Activated CD8-positive, alpha-beta T cell treated with anti-CD3 and anti-CD28 coated beads for 36 hours (primary cell): ENCODE measurements at regions not wholly inside any gene's neighbourhood (a gene's known extent, or its start where the extent isn't known, plus 50 kb on each side); places are given as distances from the start of the nearest gene placed in this dataset.

ENCODE experiments used
- ATAC-seq: fragments of 200-7000 bp; cut with Tn5 transposase; one replicate; pipeline ENCODE4 v1.10.0; 2021; ENCODE audit warnings: mild to moderate bottlenecking, moderate library complexity
- CTCF ChIA-PET: fragments of 350-600 bp; sonication (Branson Sonifier 250); formaldehyde crosslinking; loops from one replicate; lab custom pipeline; 2021; ENCODE audit warnings: antibody characterized with exemption; lab: Charles Lee
- POLR2A ChIA-PET: fragments of 350-600 bp; sonication (Branson Sonifier 250); formaldehyde crosslinking; loops from one replicate; lab custom pipeline; 2021; ENCODE audit warnings: antibody characterized with exemption; lab: Charles Lee
- DNase-seq: peaks from one replicate; pipeline ENCODE4 v3.0.0-alpha.2; 2020
- H3K27ac Mint-ChIP-seq: one replicate; pipeline ENCODE4 v1.8.0; 2021; ENCODE audit warnings: mild to moderate bottlenecking, mixed read lengths
- H3K27me3 Mint-ChIP-seq: one replicate; pipeline ENCODE4 v1.8.0; 2021; ENCODE audit warnings: mixed read lengths
- H3K36me3 Mint-ChIP-seq: one replicate; pipeline ENCODE4 v1.8.0; 2021; ENCODE audit warnings: low read depth, mixed read lengths
- H3K4me1 Mint-ChIP-seq: one replicate; pipeline ENCODE4 v1.8.0; 2021; ENCODE audit warnings: low read depth, mixed read lengths
- H3K4me3 Mint-ChIP-seq: one replicate; pipeline ENCODE4 v1.8.0; 2021; ENCODE audit warnings: mild to moderate bottlenecking, moderate library complexity, mixed read lengths
- H3K9me3 Mint-ChIP-seq: one replicate; pipeline ENCODE4 v1.8.0; 2021; ENCODE audit warnings: mixed read lengths
- intact Hi-C: fragments of 100-400 bp; cut with micrococcal nuclease; formaldehyde crosslinking; loops from one replicate; pipeline ENCODE4 v1.10.0; 2022
- TF ChIP-seq, protein P1 (sequence below): fragments of 200-600 bp; IDR thresholded peaks from one replicate; pipeline ENCODE4 v1.8.0; 2022; ENCODE audit warnings: antibody characterized with exemption, mild to moderate bottlenecking

DNA sequence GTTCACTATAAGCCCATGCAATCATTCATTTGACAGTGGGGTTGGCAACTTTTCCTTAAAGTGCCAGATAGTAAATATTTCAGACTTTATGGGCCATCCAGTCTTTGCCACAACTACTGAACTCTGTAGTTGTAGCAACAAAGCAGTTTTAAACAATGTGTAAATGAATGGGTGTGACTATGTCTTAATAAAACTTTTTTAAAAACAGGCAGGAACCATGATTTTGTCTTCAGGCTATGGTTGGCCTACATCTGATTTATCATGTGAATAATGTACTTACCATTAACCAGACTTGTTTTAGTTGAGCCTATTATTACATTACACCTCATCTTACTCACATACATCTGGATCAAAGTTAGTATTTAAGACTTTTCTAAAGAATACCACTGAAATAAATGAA is 361.6 kb downstream of the GABRG2 start:
- Mint-ChIP-seq H3K4me1 (no peaks in the 10 kb centered on the region), H3K4me3 (no peak overlapping the region), H3K27ac (no peak overlapping the region), H3K27me3 (no peaks in the 10 kb centered on the region), H3K9me3 (peaks cover 5% of the 10 kb centered on the region), H3K36me3 (no peaks in the 10 kb centered on the region)
- TF ChIP-seq, protein P1, sequence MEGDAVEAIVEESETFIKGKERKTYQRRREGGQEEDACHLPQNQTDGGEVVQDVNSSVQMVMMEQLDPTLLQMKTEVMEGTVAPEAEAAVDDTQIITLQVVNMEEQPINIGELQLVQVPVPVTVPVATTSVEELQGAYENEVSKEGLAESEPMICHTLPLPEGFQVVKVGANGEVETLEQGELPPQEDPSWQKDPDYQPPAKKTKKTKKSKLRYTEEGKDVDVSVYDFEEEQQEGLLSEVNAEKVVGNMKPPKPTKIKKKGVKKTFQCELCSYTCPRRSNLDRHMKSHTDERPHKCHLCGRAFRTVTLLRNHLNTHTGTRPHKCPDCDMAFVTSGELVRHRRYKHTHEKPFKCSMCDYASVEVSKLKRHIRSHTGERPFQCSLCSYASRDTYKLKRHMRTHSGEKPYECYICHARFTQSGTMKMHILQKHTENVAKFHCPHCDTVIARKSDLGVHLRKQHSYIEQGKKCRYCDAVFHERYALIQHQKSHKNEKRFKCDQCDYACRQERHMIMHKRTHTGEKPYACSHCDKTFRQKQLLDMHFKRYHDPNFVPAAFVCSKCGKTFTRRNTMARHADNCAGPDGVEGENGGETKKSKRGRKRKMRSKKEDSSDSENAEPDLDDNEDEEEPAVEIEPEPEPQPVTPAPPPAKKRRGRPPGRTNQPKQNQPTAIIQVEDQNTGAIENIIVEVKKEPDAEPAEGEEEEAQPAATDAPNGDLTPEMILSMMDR: no peak
- intact Hi-C loops: no loop called here
- ChIA-PET CTCF (no interaction called here), POLR2A (no interaction called here)
- ATAC-seq (no peak), DNase-seq (no peak)

DNA sequence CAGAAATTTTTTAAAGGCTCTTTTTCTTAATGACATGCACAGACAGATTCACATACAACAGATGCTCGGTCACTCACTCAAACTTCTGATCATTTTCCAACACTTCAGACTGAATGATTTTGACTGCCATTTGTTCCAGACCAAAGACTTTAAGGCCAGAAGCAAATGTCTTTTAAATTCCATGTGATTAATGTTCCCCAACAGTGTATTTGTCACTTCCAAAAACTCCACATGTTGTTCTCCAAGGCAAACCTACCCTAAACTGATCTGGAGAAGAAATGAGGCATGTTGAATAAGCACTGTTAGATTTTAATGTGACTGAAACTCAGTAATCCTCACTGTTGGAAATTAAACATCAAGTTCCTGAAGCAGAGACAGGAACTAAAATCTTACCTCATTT is 366.7 kb downstream of the GABRG2 start:
- ATAC-seq (no peak), DNase-seq (no peak)
- H3K4me3 Mint-ChIP-seq: no peak overlapping the region
- intact Hi-C loops: no loop called here
- POLR2A ChIA-PET: no interaction called here
- CTCF ChIA-PET: no interaction called here
- H3K27ac Mint-ChIP-seq: no peak overlapping the region
- H3K36me3 Mint-ChIP-seq: no peaks in the 10 kb centered on the region
- TF ChIP-seq, protein P1: no peak
- no peaks in the 10 kb centered on the region for H3K27me3 Mint-ChIP-seq
- H3K4me1 Mint-ChIP-seq: no peaks in the 10 kb centered on the region
- H3K9me3 Mint-ChIP-seq: peaks cover 1% of the 10 kb centered on the region

DNA sequence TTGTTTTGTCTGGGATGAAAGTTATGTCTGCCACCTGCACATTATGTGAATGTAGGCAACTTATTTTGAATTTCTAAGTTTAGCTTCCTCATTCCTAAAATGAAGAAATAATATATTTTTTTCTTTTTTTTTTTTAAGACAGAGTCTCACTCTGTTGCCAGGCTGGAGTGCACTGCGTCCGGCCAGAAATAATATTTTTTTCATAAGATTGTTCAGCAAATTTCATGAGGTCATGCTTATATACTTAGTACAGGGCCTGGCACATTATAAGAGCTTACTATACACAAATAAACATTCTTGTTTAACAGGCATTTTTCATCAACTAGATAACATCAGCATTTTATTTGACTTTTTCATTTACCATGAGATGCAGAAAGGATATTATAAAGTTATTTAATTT is 368.5 kb downstream of the GABRG2 start:
- Mint-ChIP-seq H3K36me3 (no peaks in the 10 kb centered on the region), H3K4me1 (no peaks in the 10 kb centered on the region), H3K27me3 (no peaks in the 10 kb centered on the region), H3K4me3 (no peak overlapping the region), H3K9me3 (peaks cover 1% of the 10 kb centered on the region), H3K27ac (no peak overlapping the region)
- ChIA-PET CTCF (interaction anchor here (0.7 kb wide), 1 partner anchor 9 kb away, joined by 3 read pairs; no protein-coding TSS in a partner anchor), POLR2A (no interaction called here)
- ATAC-seq: no peak
- intact Hi-C loops: no loop called here
- TF ChIP-seq, protein P1: no peak
- DNase-seq: no peak

DNA sequence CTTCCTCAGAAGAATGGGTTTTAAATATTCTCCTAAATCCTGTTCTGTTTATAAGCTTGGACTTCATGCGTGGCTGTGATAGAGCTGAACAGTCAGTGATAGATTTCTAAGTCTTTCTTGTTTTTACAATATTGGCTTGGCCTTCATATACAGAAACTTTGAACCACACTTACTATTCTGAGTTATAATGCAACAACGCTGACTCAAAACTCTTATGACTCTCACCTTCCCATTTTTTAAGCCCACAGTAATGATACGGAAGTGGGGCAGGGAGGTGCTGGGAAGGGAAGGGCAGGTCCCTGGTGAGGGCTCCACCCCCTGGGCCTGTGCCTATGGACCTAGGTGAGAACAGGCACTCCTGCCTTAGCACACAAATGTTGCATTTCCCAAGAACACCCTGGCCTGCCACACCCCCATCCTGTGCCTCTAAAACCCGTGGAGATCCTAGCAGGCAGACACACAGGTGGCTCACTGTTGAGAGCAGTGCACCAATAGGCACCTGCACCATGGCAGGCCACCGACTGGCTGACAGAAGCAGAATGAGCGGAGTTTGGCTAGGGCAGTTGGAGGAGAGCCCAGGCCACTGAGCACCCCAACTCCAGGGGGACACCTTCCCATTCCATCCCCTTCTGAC is 376.7 kb downstream of the GABRG2 start:
- POLR2A ChIA-PET: no interaction called here
- no peaks in the 10 kb centered on the region for H3K4me1 Mint-ChIP-seq
- H3K9me3 Mint-ChIP-seq: peaks cover 1% of the 10 kb centered on the region
- no peak overlapping the region for H3K4me3 Mint-ChIP-seq
- no peaks in the 10 kb centered on the region for H3K36me3 Mint-ChIP-seq
- H3K27me3 Mint-ChIP-seq: no peaks in the 10 kb centered on the region
- ATAC-seq: no peak
- TF ChIP-seq, protein P1: no peak
- no peak for DNase-seq
- CTCF ChIA-PET: no interaction called here
- intact Hi-C loops: no loop called here
- H3K27ac Mint-ChIP-seq: no peak overlapping the region

DNA sequence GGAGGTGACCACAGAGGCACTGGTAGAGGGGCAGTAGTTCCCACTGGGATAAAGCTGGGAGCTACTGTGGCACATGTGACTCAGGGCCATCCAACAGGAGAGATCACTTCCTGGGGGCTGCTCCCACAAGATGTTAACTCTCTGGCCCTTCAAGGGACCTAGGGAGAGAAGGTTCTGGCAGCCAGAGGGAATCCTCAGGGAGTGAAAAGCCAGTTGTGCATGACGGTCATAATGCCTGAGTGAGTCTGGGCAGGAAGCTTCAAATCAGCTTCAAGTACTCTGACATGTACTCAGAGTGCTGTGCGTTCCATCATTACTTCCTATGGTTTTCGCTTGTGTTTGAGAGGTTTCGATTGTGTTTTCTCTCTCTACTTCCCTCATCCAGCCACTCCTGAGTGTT is 388.5 kb downstream of the GABRG2 start:
- Mint-ChIP-seq H3K4me3 (no peak overlapping the region), H3K9me3 (peaks cover 20% of the 10 kb centered on the region), H3K27me3 (no peaks in the 10 kb centered on the region), H3K4me1 (no peaks in the 10 kb centered on the region), H3K27ac (no peak overlapping the region), H3K36me3 (no peaks in the 10 kb centered on the region)
- CTCF ChIA-PET: no interaction called here
- TF ChIP-seq, protein P1: no peak
- ATAC-seq (no peak), DNase-seq (no peak)
- intact Hi-C loops: no loop called here
- POLR2A ChIA-PET: no interaction called here
